Memory B cell (primary cell): ENCODE measurements at regions not wholly inside any gene's neighbourhood (a gene's known extent, or its start where the extent isn't known, plus 50 kb on each side); places are given as distances from the start of the nearest gene placed in this dataset.

Experiments
- ATAC-seq: fragments of 150-1000 bp; cut with Tn5 transposase; 2 replicates; pipeline ENCODE4 v1.10.0; 2021; ENCODE audit warnings: low read depth, mild to moderate bottlenecking, moderate library complexity
- DNase-seq, 2 donors: peaks; one replicate each; pipeline ENCODE4 v3.0.0; 2022; ENCODE audit warnings: low spot score in 2 of 2
- H3K27ac Mint-ChIP-seq: one replicate; pipeline ENCODE4 v1.8.0; 2022; ENCODE audit warnings: mild to moderate bottlenecking, moderate library complexity, mixed read lengths
- H3K27me3 Mint-ChIP-seq: one replicate; pipeline ENCODE4 v1.8.0; 2022; ENCODE audit warnings: mixed read lengths
- H3K36me3 Mint-ChIP-seq: one replicate; pipeline ENCODE4 v1.8.0; 2022; ENCODE audit warnings: mild to moderate bottlenecking, mixed read lengths
- H3K4me1 Mint-ChIP-seq: one replicate; pipeline ENCODE4 v1.8.0; 2022; ENCODE audit warnings: mixed read lengths
- H3K4me3 Mint-ChIP-seq: one replicate; pipeline ENCODE4 v1.8.0; 2022; ENCODE audit warnings: mild to moderate bottlenecking, moderate library complexity, mixed read lengths
- H3K9me3 Mint-ChIP-seq: one replicate; pipeline ENCODE4 v1.8.0; 2022; ENCODE audit warnings: mixed read lengths

- no peaks in the 10 kb centered on the region for H3K27me3 Mint-ChIP-seq
- H3K36me3 Mint-ChIP-seq = no peaks in the 10 kb centered on the region
- no peak for DNase-seq
- no peak overlapping the region for H3K27ac Mint-ChIP-seq
- no peaks in the 10 kb centered on the region for H3K4me1 Mint-ChIP-seq
- ATAC-seq = no peak
- peaks cover 4% of the 10 kb centered on the region for H3K9me3 Mint-ChIP-seq
- no peak overlapping the region for H3K4me3 Mint-ChIP-seq
Measured at GRCh38 chr12:84305144-84305543, 607.5 kb downstream of the SLC6A15 start.

GRCh38 chr12:84294246-84294645, 618.4 kb downstream of the SLC6A15 start:
- Mint-ChIP-seq H3K9me3 (peaks cover 4% of the 10 kb centered on the region), H3K27me3 (no peaks in the 10 kb centered on the region), H3K4me1 (no peaks in the 10 kb centered on the region), H3K27ac (no peak overlapping the region), H3K36me3 (no peaks in the 10 kb centered on the region), H3K4me3 (no peak overlapping the region)
- ATAC-seq (no peak), DNase-seq (no peak)

GRCh38 chr12:84290168-84290567, 622.4 kb downstream of the SLC6A15 start:
- no peak overlapping the region for H3K4me3 Mint-ChIP-seq
- DNase-seq = no peak
- no peak for ATAC-seq
- no peaks in the 10 kb centered on the region for H3K4me1 Mint-ChIP-seq
- no peak overlapping the region for H3K27ac Mint-ChIP-seq
- H3K27me3 Mint-ChIP-seq = no peaks in the 10 kb centered on the region
- H3K36me3 Mint-ChIP-seq = no peaks in the 10 kb centered on the region
- peaks cover 1% of the 10 kb centered on the region for H3K9me3 Mint-ChIP-seq

GRCh38 chr12:84277986-84278385, 634.6 kb downstream of the SLC6A15 start:
- Mint-ChIP-seq H3K36me3 (no peaks in the 10 kb centered on the region), H3K4me1 (no peaks in the 10 kb centered on the region), H3K27ac (no peak overlapping the region), H3K4me3 (no peak overlapping the region), H3K27me3 (no peaks in the 10 kb centered on the region), H3K9me3 (peaks cover 2% of the 10 kb centered on the region)
- DNase-seq (no peak), ATAC-seq (no peak)

GRCh38 chr12:84276215-84276614, 636.4 kb downstream of the SLC6A15 start:
- no peaks in the 10 kb centered on the region for H3K27me3 Mint-ChIP-seq
- peaks cover 3% of the 10 kb centered on the region for H3K9me3 Mint-ChIP-seq
- DNase-seq (no peak), ATAC-seq (no peak)
- H3K27ac Mint-ChIP-seq = no peak overlapping the region
- no peaks in the 10 kb centered on the region for H3K36me3 Mint-ChIP-seq
- H3K4me1 Mint-ChIP-seq = no peaks in the 10 kb centered on the region
- H3K4me3 Mint-ChIP-seq = no peak overlapping the region

GRCh38 chr12:84272324-84272723, 640.3 kb downstream of the SLC6A15 start:
- Mint-ChIP-seq H3K27ac (no peak overlapping the region), H3K9me3 (peaks cover 1% of the 10 kb centered on the region), H3K27me3 (no peaks in the 10 kb centered on the region), H3K4me3 (no peak overlapping the region), H3K4me1 (no peaks in the 10 kb centered on the region), H3K36me3 (no peaks in the 10 kb centered on the region)
- DNase-seq (no peak), ATAC-seq (no peak)

- Mint-ChIP-seq H3K36me3 (no peaks in the 10 kb centered on the region), H3K9me3 (peaks cover 1% of the 10 kb centered on the region), H3K4me1 (no peaks in the 10 kb centered on the region), H3K27ac (no peak overlapping the region), H3K27me3 (no peaks in the 10 kb centered on the region), H3K4me3 (no peak overlapping the region)
- no peak for DNase-seq
- ATAC-seq = no peak
Measured at GRCh38 chr12:84270470-84271140, 642.0 kb downstream of the SLC6A15 start.

GRCh38 chr12:84247931-84248330, 664.7 kb downstream of the SLC6A15 start:
- H3K4me3 Mint-ChIP-seq = no peak overlapping the region
- no peaks in the 10 kb centered on the region for H3K9me3 Mint-ChIP-seq
- H3K36me3 Mint-ChIP-seq = no peaks in the 10 kb centered on the region
- no peak for ATAC-seq
- H3K4me1 Mint-ChIP-seq = no peaks in the 10 kb centered on the region
- no peak overlapping the region for H3K27ac Mint-ChIP-seq
- no peak for DNase-seq
- no peaks in the 10 kb centered on the region for H3K27me3 Mint-ChIP-seq

GRCh38 chr12:84243686-84244085, 668.9 kb downstream of the SLC6A15 start:
- Mint-ChIP-seq H3K4me1 (no peaks in the 10 kb centered on the region), H3K9me3 (no peaks in the 10 kb centered on the region), H3K36me3 (no peaks in the 10 kb centered on the region), H3K27me3 (no peaks in the 10 kb centered on the region), H3K27ac (no peak overlapping the region), H3K4me3 (no peak overlapping the region)
- DNase-seq (no peak), ATAC-seq (no peak)

- H3K4me3 Mint-ChIP-seq = no peak overlapping the region
Measured at GRCh38 chr12:84222841-84223240, 689.8 kb downstream of the SLC6A15 start.

GRCh38 chr12:84218406-84218805, 694.2 kb downstream of the SLC6A15 start:
- no peak overlapping the region for H3K27ac Mint-ChIP-seq

More at GRCh38 chr12:84222841-84223240, 689.8 kb downstream of the SLC6A15 start:
- H3K9me3 Mint-ChIP-seq = peaks cover 1% of the 10 kb centered on the region
- ATAC-seq (no peak), DNase-seq (no peak)
- no peak overlapping the region for H3K27ac Mint-ChIP-seq
- H3K4me1 Mint-ChIP-seq = no peaks in the 10 kb centered on the region
- H3K27me3 Mint-ChIP-seq = no peaks in the 10 kb centered on the region
- H3K36me3 Mint-ChIP-seq = no peaks in the 10 kb centered on the region

GRCh38 chr12:84201976-84202375, 710.6 kb downstream of the SLC6A15 start:
- peaks cover 3% of the 10 kb centered on the region for H3K9me3 Mint-ChIP-seq
- H3K4me1 Mint-ChIP-seq = no peaks in the 10 kb centered on the region
- DNase-seq = no peak
- no peak overlapping the region for H3K4me3 Mint-ChIP-seq
- ATAC-seq = no peak
- no peak overlapping the region for H3K27ac Mint-ChIP-seq
- H3K36me3 Mint-ChIP-seq = no peaks in the 10 kb centered on the region
- H3K27me3 Mint-ChIP-seq = no peaks in the 10 kb centered on the region

More at GRCh38 chr12:84218406-84218805, 694.2 kb downstream of the SLC6A15 start:
- no peak for DNase-seq
- Mint-ChIP-seq H3K9me3 (peaks cover 1% of the 10 kb centered on the region), H3K27me3 (no peaks in the 10 kb centered on the region), H3K4me3 (no peak overlapping the region), H3K36me3 (no peaks in the 10 kb centered on the region), H3K4me1 (no peaks in the 10 kb centered on the region)
- ATAC-seq = no peak

GRCh38 chr12:84198294-84198946, 714.2 kb downstream of the SLC6A15 start:
- Mint-ChIP-seq H3K4me1 (no peaks in the 10 kb centered on the region), H3K4me3 (no peak overlapping the region), H3K36me3 (no peaks in the 10 kb centered on the region), H3K27ac (no peak overlapping the region), H3K27me3 (no peaks in the 10 kb centered on the region), H3K9me3 (peaks cover 3% of the 10 kb centered on the region)
- ATAC-seq (no peak), DNase-seq (no peak)

- Mint-ChIP-seq H3K27me3 (no peaks in the 10 kb centered on the region), H3K36me3 (no peaks in the 10 kb centered on the region), H3K4me1 (no peaks in the 10 kb centered on the region), H3K9me3 (peaks cover 6% of the 10 kb centered on the region), H3K4me3 (no peak overlapping the region), H3K27ac (no peak overlapping the region)
- DNase-seq (no peak), ATAC-seq (no peak)
Measured at GRCh38 chr12:84191779-84192178, 720.8 kb downstream of the SLC6A15 start.

- Mint-ChIP-seq H3K9me3 (peaks cover 4% of the 10 kb centered on the region), H3K36me3 (no peaks in the 10 kb centered on the region), H3K27me3 (no peaks in the 10 kb centered on the region), H3K4me3 (no peak overlapping the region), H3K4me1 (no peaks in the 10 kb centered on the region), H3K27ac (no peak overlapping the region)
- no peak for DNase-seq
- no peak for ATAC-seq
Measured at GRCh38 chr12:84186433-84186832, 726.2 kb downstream of the SLC6A15 start.
